ENCODE measurements at regions not wholly inside any gene's neighbourhood (a gene's known extent, or its start where the extent isn't known, plus 50 kb on each side); places are given as distances from the start of the nearest gene placed in this dataset.

DNA sequence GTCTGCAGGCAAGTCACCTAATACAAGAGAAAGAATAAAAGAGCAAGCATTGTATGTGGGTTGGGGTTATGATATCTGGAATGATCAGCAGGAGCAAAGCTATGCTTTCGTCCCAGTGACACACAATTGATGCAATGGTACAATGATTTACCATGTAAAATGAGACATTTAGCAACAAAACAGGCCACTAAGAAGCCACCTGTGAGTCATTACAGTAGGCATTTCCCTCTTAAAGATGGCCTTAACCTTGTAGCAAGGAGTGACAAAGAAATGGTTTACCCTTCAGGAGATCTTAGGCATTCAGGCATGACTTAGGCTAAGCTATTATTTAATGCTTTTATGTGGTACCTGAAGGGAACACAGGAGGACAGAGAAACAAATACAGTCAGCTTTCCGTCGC, 373.3 kb upstream of the RBMS3 start:
- DNase-seq = no peak

DNA sequence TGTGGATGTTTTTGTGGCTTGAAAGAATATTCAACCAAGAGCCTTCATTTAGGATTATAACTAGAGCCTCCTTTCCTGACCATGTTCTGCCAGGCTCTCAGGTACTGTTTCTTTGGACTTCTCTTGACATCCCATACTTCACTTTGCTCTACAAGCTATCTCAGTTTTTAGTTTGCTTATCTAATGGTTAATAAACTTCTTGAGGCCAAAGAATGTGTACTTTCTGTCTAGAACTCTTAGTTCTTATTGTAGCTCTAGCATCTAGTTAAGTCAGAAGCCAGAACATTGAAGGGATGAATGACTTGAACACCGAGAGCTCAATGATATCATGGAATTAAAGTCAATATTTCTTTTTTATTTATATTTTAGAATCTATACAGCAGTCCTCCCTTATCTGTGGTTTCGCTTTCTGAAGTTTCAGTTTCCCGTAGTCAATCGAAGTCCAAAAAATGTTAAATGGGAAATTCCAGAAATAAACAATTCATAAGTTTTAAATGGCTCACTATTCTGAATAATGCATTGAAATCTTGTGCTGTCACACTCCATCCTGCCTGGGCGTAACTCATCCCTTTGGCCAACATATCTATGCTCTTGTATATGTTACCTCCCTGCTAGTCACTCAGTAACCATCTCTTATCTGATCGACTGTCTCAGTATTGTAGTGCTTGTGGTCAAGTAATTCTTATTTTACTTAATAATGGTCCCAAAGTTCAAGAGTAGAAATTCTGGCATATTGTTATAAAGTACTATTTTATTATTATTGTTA, 368.6 kb upstream of the RBMS3 start:
- no peak for DNase-seq

DNA sequence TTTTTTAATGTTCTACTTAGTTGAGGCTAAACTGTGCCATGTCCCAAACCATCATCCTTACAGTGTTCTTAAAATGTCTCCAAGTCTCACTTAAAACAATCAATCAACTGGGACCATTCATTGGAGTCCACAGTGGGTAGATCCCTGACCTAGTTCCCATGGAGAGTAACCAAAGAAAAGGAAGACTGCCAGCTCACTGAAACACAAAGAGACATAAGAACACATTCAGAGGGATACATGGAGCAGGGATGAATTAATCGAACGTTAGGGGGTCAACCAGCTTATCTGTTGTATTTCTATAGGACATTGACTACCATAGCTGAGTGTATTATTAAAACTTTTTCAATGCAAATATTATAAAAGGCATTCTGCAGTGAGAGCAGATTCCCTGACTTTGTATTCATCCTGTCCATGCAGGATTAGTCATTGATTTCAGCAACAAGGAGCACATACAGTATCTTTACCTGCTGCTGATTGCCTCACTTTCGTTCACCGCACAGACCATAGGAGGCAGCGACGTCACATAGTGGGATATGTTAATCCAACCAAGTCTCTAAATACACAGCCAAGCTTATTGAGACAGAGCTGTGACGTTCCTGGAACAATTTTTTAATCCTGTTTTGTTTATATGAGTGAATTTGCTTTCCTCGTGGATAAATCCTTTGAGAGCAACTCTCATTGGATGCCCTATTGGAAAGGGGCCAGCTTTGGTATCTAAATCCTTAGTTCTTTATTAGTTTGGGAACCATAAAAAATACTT, 364.9 kb upstream of the RBMS3 start:
- no peak for DNase-seq

DNA sequence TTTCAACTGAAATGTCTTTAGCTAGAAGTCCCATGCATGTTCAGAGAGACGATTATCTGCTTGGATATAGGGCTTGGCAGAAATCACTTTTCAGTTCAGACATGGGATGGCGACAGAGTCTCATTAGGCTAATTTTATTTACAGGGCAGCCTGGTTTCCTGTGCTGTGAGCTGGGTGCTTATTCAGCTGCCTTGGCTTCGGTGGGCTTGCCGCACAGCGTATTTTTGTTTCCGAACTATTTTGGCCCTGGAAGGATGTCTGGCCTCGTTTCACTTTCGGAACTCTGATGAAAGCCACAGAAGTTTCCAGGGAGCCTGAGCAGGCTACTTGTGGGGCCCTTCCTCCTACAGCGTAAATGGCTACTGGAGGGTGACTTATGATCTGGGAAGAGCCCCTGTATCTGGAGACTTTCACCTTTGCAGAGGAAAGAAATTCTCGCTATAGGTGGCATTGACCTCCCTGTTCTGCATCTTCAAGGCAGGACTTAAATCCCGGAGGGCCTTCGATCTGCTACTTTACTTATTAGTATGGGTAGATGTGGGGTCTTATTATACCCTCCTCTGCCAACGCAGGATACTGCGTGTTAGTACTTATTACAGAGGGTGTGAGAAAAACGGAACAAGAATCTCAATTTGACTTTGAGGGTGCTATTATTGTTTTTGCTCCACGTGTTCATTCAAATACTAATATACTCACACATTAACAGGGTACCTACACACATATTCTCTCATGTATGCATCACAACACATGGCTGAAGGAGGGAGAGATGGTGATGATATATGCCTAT, 364.0 kb upstream of the RBMS3 start:
- DNase-seq = no peak

DNA sequence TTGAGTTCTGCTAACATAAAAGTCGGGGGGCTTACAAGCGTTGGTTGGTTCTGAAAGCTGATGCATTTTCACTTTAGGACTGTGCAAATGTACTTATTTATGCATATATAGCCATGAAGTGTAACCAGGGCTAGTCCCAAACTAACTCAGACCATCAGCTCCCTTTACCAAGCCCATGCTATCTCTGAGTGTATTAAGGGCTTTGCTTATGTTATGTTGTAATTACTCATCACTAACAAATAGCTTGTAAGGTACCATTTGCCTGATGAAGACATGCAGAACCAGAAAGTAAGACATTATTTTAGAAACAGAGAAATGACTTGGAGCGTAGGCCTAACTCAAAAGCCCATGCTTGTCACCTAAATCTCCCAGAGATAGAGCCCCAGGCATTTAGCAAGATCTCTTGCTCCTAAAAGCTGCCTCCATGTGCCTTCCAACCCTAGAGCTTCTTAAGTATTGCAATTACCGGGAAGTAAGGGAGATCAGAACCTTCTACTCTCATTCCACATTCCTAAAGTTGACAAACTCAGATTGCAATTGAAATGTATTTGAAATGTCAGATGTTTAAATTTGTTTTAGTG, 362.9 kb upstream of the RBMS3 start:
- DNase-seq = no peak

DNA sequence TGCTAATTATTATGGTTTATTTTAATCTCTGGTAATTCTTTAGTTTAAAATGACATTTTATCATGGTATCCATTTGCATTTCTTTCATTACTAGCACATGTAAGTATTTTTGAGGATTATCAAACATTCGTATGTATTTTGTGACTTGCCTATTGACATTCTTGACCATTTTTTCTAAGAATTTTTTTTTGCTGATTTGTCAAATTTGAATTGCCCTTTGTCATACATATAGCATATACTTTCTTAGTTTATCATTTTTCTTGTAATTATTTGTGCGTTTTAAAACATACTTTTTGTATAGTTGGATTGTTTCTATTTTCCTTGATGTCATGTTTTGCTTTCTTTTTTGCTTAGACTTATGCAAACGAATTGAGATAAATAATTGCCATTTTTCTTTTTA, 358.5 kb upstream of the RBMS3 start:
- no peak for DNase-seq

DNA sequence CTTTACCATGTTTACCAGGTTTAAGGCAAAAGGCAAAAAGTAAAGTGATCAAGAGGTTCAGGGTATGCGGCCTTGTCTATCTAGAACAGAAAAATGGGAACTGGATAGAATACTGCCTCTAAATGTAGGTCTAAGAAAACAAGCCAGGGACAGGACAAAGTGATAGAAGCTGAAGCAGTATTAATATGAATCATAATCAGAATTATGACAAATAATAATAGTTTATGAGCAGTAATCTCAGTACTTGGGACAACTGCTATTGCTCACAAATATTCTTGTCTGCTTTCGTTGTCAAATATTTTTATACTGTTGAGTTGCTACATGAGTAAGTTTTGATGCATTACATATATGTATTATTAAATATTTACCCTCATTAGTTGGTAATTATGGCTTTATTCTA, 356.9 kb upstream of the RBMS3 start:
- DNase-seq = no peak

DNA sequence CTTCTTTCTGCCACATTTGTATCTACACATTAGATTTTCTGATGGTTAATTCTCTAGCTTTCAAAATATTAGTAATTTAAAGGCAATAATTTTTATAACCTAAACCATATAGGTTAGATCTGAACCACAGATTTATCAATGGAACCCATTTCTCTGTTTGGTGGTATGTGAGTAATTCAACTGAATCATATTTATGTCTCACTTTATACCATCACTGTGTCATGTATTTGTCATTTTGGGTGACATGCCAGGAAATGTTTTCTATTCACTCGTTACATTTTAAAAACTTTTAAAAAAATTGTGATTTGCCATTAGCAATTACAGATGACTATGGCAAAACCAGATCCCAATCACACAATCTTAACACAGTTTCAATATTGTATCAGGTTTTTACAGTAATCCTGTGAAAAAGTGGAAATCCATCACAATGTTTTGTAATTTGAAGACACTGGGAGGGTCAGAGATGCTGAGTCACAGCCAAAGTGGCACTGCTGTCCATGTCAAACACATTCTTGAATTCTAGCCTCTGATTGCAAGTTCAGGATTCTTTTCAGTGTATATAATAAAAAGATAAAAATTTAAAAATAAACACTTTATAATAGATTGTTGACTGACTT, 356.0 kb upstream of the RBMS3 start:
- no peak for DNase-seq

DNA sequence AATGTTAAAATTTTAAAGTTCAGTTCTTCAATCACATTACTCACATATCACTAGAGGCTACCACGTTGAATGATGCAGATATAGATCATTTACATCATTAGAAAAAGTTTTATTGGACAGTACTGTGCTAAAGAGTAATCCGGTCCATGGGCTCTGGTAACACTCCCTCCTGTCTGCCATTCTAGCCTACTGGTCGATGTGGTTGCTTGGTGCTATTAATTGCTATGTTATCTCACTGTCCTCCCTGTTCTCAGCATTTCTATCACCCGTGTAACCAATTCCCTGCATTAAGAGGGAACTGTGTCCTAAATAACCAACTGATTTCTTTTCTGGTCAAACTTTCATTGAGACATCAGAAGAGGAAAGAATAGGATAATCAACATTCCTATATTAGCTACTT, 347.5 kb upstream of the RBMS3 start:
- no peak for DNase-seq

DNA sequence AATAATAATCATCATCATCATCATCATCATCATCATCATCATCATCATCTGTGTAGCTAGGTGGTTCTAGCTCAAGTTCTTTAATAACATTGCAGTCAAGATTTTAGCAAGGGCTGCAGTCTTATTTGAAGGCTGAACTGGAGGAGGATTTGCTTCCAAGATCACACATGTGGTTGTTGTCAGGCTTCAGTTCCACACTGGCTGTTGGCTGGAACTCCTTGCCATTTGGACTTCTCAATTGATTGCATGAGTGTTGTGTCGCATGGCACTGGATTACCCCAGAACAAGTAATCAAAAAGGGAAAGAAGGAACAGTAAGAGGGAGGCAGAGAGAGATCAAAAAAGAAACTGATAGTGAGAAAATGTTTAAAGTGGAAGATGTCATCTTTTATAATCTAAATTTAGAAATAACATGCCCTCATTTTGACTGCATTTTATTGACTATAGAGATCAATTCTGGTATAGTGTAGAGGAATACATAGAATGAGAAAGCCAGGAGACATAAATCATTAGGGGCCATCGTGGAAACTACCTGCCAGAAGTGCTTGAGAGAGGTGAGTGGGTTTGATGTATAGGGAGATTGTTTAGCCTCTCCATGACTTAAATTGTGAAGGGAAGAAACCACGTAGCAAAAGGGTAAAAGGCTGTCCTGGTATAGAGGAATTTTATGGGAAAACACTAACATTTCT, 346.6 kb upstream of the RBMS3 start:
- no peak for DNase-seq

DNA sequence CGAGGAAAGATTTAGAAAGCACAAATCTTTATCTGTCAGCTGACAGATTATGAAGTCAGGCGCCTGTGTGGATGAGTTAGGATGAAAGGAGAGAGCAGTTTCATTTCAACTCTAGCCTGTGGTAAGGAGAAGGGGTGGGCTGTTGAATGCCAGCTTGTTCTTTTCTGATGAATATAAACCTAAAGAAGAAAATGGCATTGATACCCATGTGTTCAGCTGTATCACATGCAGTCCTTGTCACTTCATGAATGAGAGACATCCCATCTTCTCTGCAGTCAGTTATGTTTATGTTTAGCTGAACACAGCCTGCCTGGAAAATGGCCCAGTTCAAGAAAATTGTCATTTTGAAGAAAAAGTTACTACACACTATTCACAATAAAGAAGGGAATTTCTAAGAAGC, 345.7 kb upstream of the RBMS3 start:
- no peak for DNase-seq

DNA sequence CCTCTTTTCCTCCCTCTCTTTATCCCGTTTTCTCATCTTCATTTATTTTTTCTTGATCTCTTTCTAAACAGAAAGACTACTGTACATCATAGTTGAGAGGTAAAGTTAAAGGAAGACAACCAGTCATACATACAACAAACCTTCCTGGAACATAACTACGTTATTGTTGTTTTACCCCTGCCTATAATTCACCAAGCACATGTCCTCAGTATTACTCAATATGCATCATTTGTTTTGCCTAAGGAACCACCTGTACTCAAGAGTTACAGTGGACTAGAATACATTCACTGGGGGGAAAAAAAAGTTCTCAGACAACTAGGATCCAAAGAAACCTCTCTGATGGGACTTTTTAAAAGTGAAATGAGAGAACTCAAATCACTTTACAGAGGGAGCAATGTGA, 344.7 kb upstream of the RBMS3 start:
- no peak for DNase-seq

DNA sequence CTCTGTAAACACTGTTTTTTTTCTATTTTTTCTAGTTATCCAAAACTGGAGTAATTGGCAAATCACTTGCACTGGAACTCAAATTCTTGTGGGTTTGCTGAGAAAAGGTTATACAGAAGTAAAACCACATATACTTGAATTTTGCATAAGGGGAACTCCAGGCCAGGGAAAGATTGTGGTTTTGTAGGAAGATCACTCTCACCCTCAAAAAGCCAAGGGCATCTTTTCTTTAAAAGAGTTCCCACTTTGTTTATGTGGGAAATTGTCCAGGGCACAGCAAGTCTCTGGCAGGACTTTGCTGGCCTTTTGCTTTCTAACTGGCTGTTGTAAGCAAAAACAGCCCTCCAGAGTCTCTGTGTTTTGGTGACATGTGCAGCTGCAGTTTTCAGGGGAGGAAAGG, 340.3 kb upstream of the RBMS3 start:
- no peak for DNase-seq

DNA sequence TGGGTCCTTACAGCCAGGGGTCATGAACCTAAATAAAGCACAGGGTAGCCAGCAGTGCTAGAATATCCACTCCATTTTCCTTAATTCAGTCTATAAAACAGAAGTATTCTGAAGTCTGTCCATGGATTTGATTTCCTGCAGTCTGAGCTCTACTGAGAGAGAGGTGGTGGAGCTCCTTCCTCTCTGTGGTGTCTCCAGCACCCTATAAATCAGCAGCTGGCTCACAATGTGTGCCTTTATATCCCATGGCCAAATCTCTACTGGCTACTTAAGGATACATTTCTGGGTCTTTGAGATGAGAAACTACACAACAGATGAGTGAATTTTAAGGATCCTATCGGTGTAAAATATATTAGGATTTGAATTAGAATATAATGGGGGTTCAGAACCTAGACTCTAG, 339.9 kb upstream of the RBMS3 start:
- DNase-seq = no peak

DNA sequence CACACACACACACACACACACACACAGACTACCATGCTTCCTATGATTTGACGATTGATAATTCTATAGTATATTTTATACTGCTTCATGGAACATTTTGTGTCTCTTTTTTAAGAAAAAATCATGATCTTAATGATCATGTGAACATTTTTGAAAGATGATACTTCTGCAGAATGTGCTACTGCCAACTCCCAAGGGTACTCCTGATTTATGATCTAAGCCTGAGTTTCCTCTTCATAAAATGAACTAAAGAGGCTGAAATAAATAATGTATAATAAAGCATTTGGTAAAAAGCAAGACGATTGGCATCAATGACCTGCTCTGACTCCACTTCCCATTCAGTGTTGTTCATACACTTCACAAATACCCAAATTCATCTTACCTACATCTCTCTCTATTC, 333.8 kb upstream of the RBMS3 start:
- DNase-seq = no peak

DNA sequence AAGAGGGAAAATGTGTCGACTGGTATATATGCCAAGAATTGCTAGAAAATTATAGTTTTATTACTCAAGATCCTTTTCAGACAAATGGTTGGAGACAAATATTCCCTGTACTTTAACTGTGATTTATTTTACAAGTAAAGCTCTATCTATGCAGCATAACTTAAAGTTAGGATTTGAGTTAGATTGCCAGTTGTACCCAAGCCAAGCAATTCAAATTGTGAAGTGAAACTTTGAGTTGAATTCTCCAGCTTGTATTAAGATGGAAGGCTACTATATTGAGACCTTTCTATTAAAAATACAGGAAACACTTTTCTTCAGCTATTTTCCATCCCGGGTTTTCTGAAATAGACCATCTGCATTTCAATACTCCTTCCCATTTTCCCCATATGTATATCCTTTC, 333.1 kb upstream of the RBMS3 start:
- no peak for DNase-seq

DNA sequence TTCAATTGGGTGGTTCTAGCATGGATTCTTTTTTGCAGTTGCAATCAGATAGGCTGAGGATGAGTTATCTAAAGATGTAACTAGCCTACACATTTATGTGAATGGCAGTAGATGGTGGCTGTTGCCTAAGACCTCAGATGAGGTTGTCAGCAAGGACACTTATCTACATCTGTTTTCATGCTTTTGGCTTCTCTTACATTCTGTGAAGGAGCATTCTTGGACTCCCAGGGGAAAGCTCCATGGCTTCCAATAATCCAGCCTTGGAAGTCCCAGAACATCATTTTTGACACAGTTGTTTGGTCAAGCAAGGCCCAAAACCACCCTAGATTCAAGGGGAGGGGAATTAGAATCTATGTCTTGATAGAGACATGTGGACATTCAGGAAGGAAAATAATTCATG, 332.2 kb upstream of the RBMS3 start:
- DNase-seq = no peak

DNA sequence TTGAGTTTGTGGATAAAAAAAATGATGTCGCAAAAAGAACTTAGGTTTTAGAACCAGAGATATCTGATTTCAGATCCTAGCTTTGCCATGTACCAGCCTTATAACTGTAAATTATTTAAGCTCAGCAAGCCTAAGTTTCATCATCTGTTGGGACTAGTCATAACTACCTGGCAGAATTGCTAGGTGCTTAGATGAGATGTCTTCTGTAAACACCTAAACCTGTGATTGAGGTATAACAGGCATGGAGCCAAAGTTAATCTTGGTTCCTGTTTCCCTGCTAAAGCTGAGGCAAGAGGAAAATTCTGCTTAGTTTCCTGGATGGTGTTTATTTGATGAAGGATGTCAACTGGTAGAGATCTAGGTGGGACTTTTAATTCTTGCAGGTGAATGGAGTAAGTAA, 331.3 kb upstream of the RBMS3 start:
- DNase-seq = no peak

DNA sequence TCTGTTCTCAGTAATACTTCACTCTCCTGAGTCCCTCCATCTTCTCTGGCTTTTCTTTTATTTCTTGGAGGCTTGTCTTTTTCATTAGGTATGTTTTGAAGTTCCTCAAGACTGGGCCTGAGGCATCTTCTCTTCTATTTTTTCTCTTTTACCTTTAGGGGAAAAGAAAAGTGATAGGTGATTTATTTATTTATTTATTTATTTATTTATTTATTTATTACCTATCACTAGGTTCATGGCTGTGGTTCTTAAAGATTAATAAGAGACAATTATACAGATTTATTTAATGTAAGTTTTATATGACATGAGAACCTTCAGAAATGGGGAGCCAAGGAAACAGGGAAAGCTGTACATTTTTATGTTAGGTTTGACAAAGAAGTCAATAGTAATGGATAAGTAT, 330.3 kb upstream of the RBMS3 start:
- DNase-seq = no peak

DNA sequence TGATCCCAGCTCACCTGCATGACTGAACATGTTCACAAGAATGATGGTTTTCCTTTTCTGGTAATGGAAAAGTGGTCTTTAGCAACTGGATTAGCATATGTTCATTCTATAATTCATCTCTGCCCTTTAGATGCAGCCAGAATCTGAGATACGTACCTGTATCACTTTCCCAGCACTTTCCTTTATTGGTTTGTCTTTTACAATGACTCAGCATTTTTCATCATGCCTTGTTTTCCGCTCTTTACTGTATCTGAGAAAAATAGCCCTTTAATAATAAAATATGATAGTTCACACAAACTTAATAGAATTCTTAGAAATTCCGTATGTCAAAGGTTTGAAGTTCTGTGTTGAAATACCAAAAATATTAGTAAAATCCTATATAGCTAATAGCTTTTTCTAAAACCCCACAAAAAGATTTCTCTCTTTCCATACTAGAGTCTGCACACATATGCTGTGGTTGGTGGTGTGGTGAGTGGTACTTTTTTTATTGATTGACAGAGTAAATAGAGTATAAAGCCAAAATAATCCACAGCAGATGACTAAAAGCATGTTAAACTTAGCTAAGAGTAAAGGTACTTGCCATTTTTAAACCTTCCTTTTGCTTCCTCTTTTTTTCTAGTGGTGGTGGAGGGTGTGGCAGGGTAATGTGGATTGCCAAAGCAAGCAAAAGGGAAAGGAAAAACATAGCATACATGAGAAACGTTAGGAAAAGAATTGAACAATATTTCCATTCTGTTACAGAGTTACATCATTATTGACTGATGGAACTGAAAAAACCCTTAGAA, 328.9 kb upstream of the RBMS3 start:
- DNase-seq = no peak

DNA sequence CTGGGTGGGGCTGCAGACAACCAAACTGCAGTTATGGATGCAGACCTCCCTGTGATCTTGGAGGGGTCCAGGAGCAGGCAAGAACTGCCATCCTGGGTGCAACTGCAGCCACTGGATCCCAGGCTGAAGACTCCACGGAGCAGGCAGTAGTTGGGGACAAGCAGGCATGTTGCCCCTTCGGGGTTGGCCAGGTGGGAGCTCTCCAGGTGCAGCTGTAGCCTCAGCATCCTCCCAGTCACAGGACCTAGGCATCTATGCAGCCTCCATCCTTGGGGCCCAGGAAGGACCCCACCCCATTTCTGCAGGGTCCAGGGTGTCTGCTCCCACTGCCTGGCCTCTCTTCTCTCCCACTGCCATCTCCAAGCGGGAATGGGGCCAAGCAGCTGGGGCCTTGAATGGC, 322.2 kb upstream of the RBMS3 start:
- DNase-seq = no peak

DNA sequence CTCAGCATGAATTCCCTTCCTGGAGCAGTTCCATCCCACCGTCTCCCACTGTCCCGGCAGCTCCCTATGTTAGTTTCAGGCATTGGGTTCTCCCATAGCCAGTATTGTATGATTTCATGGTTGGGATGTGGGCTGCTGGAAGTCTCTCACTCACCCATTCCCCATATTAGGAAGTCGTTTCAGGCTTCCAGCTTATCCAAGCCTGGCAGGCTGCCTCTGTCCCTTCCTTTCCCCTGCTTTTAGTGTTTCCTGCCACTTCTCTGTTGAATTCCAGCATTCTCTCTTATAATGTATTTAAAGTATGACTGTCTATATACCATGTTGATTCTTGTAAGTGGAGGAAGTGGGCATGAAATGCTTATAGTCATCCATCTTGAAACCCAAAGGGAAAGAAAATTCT, 309.7 kb upstream of the RBMS3 start:
- no peak for DNase-seq

Measured in GF-D8 (cell line).